Liver (tissue), 8 donors: ENCODE measurements at regions not wholly inside any gene's neighbourhood (a gene's known extent, or its start where the extent isn't known, plus 50 kb on each side); places are given as distances from the start of the nearest gene placed in this dataset.

ENCODE experiments used
- DNase-seq: peaks from one replicate; pipeline ENCODE4 v3.0.0-alpha.2; 2017; ENCODE audit warnings: low spot score
- H3K27ac ChIP-seq, 2 donors: one replicate each; pipeline ENCODE4 v1.7.0; 2013; ENCODE audit warnings: inconsistent platforms in 2 of 2, low read length in 2 of 2, control low read depth in 1 of 2, low read depth in 1 of 2, mild to moderate bottlenecking in 1 of 2
- H3K27me3 ChIP-seq, 4 donors: one replicate each; pipeline versions ENCODE4 v1.6.1 to v1.7.0; 2013; ENCODE audit warnings: low read length in 3 of 4, inconsistent platforms in 1 of 4, mild to moderate bottlenecking in 1 of 4, moderate library complexity in 1 of 4; ENCODE audit not compliant: control insufficient read depth in 4 of 4, insufficient read depth in 4 of 4
- H3K36me3 ChIP-seq, 4 donors: one replicate each; pipeline versions ENCODE4 v1.6.1 to v1.7.0; 2013; ENCODE audit warnings: low read length in 3 of 4, mild to moderate bottlenecking in 3 of 4, low read depth in 1 of 4, moderate library complexity in 1 of 4; ENCODE audit not compliant: control insufficient read depth in 4 of 4, insufficient read depth in 3 of 4
- H3K4me1 ChIP-seq, 4 donors: one replicate each; pipeline versions ENCODE4 v1.6.1 to v1.7.0; 2013; ENCODE audit warnings: low read length in 3 of 4, mild to moderate bottlenecking in 3 of 4, moderate library complexity in 1 of 4; ENCODE audit not compliant: control insufficient read depth in 4 of 4, insufficient read depth in 4 of 4
- H3K4me3 ChIP-seq, 3 donors: one replicate each; pipeline versions ENCODE4 v1.6.1 to v1.7.0; 2013; ENCODE audit warnings: low read length in 3 of 3, control low read depth in 1 of 3, low read depth in 1 of 3, mild to moderate bottlenecking in 1 of 3
- H3K9ac ChIP-seq, 2 donors: one replicate each; pipeline ENCODE4 v1.7.0; 2013; ENCODE audit warnings: low read length in 2 of 2, mild to moderate bottlenecking in 2 of 2, moderate library complexity in 2 of 2, control low read depth in 1 of 2, low read depth in 1 of 2
- H3K9me3 ChIP-seq, 4 donors: one replicate each; pipeline versions ENCODE4 v1.6.1 to v1.7.0; 2013; ENCODE audit warnings: low read length in 3 of 4; ENCODE audit not compliant: control insufficient read depth in 4 of 4
- CTCF ChIP-seq: fragments of 150-350 bp; IDR thresholded peaks from 2 replicates; pipeline ENCODE4 v1.5.1; 2017; ENCODE audit warnings: improper control_type of control experiment, low read depth, low read length; ENCODE audit not compliant: missing input control
- EGR1 ChIP-seq, 2 donors: IDR thresholded peaks; 2 replicates each; pipeline ENCODE4 v1.6.1; 2016 to 2018; ENCODE audit warnings: antibody characterized with exemption in 2 of 2, low read depth in 2 of 2
- FOXA1 ChIP-seq: IDR thresholded peaks from 2 replicates; pipeline ENCODE4 v1.6.1; 2016; ENCODE audit warnings: antibody characterized with exemption
- FOXA2 ChIP-seq: IDR thresholded peaks from 2 replicates; pipeline ENCODE4 v1.6.1; 2016; ENCODE audit warnings: antibody characterized with exemption
- GABPA ChIP-seq, 2 donors: IDR thresholded peaks in 1 of 2; conservative IDR thresholded peaks in 1 of 2; 2 replicates each; pipeline ENCODE4 v1.6.1; 2016; ENCODE audit warnings: antibody characterized with exemption in 2 of 2, mild to moderate bottlenecking in 1 of 2, moderate library complexity in 1 of 2
- HNF4G ChIP-seq: IDR thresholded peaks from 2 replicates; pipeline ENCODE4 v1.6.1; 2016; ENCODE audit warnings: antibody characterized with exemption
- JUND ChIP-seq, 2 donors: IDR thresholded peaks; 2 replicates each; pipeline ENCODE4 v1.6.1; 2016; ENCODE audit warnings: antibody characterized with exemption in 2 of 2
- RAD21 ChIP-seq, 2 donors: IDR thresholded peaks; 2 replicates each; pipeline ENCODE4 v1.6.1; 2016; ENCODE audit warnings: antibody characterized with exemption in 2 of 2, mild to moderate bottlenecking in 2 of 2
- REST ChIP-seq: IDR thresholded peaks from 2 replicates; pipeline ENCODE4 v1.6.1; 2016; ENCODE audit warnings: antibody characterized with exemption, mild to moderate bottlenecking
- RXRA ChIP-seq, 2 donors: IDR thresholded peaks; 2 replicates each; pipeline ENCODE4 v1.6.1; 2017 to 2018; ENCODE audit warnings: antibody characterized with exemption in 2 of 2, mild to moderate bottlenecking in 1 of 2
- SP1 ChIP-seq: IDR thresholded peaks from 2 replicates; pipeline ENCODE4 v1.6.1; 2018; ENCODE audit warnings: antibody characterized with exemption, mild to moderate bottlenecking
- TAF1 ChIP-seq: conservative IDR thresholded peaks from 2 replicates; pipeline ENCODE4 v1.6.1; 2016; ENCODE audit warnings: antibody characterized with exemption, mild to moderate bottlenecking
- YY1 ChIP-seq: IDR thresholded peaks from 2 replicates; pipeline ENCODE4 v1.6.1; 2016; ENCODE audit warnings: antibody characterized with exemption, mild to moderate bottlenecking
- ZBTB33 ChIP-seq: IDR thresholded peaks from 2 replicates; pipeline ENCODE4 v1.6.1; 2016; ENCODE audit warnings: antibody characterized with exemption
- WGBS: extraction: QIAGEN DNeasy Blood & Tissue Kit; methylation state at CpG from one replicate; pipeline ENCODE4 v1.1.7; 2013; 5-methylcytosine and 5-hydroxymethylcytosine counted together
- donor health status: healthy.
- donor health status: healthy.
- donor health status: healthy.
- donor health status: healthy.
- donor health status: healthy.

GRCh38 chr14:54213536-54213935 is 183.3 kb upstream of the CDKN3 start (continued):
- TF ChIP-seq ZBTB33: no peak

- WGBS: 82% methylated on average over 3 of the region's 3 CpGs
- peaks cover 0 to 2% (median 0%) of the 10 kb centered on the region in 4 donors for H3K27me3 ChIP-seq
Measured at GRCh38 chr14:54216827-54217226, 180.0 kb upstream of the CDKN3 start.

GRCh38 chr14:54219261-54220070 is 177.3 kb upstream of the CDKN3 start:
- H3K9me3 ChIP-seq: no peaks in the 10 kb centered on the region
- no peaks in the 10 kb centered on the region for H3K36me3 ChIP-seq
- no peak for DNase-seq
- peaks cover 0 to 2% (median 0%) of the 10 kb centered on the region in 4 donors for H3K27me3 ChIP-seq
- H3K9ac ChIP-seq: no peak overlapping the region
- H3K4me1 ChIP-seq: peaks cover 2 to 16% (median 7%) of the 10 kb centered on the region in 4 donors
- no peak overlapping the region for H3K4me3 ChIP-seq
- H3K27ac ChIP-seq: no peak overlapping the region
- no peak for TF ChIP-seq YY1
- TF ChIP-seq CTCF: no peak
- TF ChIP-seq ZBTB33: no peak
- TF ChIP-seq FOXA2: no peak
- no peak for TF ChIP-seq HNF4G
- TF ChIP-seq FOXA1: no peak
- TF ChIP-seq TAF1: no peak
- TF ChIP-seq RXRA (IDR thresholded peaks at IDR 0.05): no peak
- no peak for TF ChIP-seq REST
- no peak for TF ChIP-seq GABPA (IDR thresholded peaks at IDR 0.05 in 1 of 2, conservative IDR thresholded peaks at IDR 0.05 in 1 of 2)
- TF ChIP-seq EGR1 (IDR thresholded peaks at IDR 0.05; ENCODE audit: low read depth in 2 of 2): no peak
- TF ChIP-seq SP1: no peak
- TF ChIP-seq RAD21 (IDR thresholded peaks at IDR 0.05): no peak
- 62% methylated on average over 35 of the region's 35 CpGs for WGBS

More at GRCh38 chr14:54216827-54217226, 180.0 kb upstream of the CDKN3 start:
- no peaks in the 10 kb centered on the region for H3K36me3 ChIP-seq
- DNase-seq: no peak
- no peak overlapping the region for H3K27ac ChIP-seq
- H3K9me3 ChIP-seq: no peaks in the 10 kb centered on the region
- no peak overlapping the region for H3K4me3 ChIP-seq
- peaks cover 2 to 16% (median 7%) of the 10 kb centered on the region in 4 donors for H3K4me1 ChIP-seq
- H3K9ac ChIP-seq: no peak overlapping the region
- TF ChIP-seq FOXA1 (no peak), JUND (IDR thresholded peaks at IDR 0.05) (no peak), RXRA (IDR thresholded peaks at IDR 0.05) (no peak), CTCF (no peak)
